Activated naive CD8-positive, alpha-beta T cell treated with anti-CD3 and anti-CD28 coated beads, Interleukin-2, amount 10 ng/mL, durations not matched to agents 7 days and 5 days (primary cell): ENCODE measurements at regions not wholly inside any gene's neighbourhood (a gene's known extent, or its start where the extent isn't known, plus 50 kb on each side); places are given as distances from the start of the nearest gene placed in this dataset.

Experiments
- ATAC-seq: fragments of 150-1000 bp; cut with Tn5 transposase; one replicate; pipeline ENCODE4 v1.10.0; 2021; ENCODE audit warnings: low read depth, moderate library complexity
- POLR2A ChIA-PET: fragments of 350-600 bp; sonication (Branson Sonifier 250); formaldehyde crosslinking; loops from one replicate; lab custom pipeline; 2021; ENCODE audit warnings: antibody characterized with exemption; lab: Charles Lee
- DNase-seq: peaks from one replicate; pipeline ENCODE4 v3.0.0; 2021
- H3K27ac Mint-ChIP-seq: one replicate; pipeline ENCODE4 v1.8.0; 2022; ENCODE audit warnings: mild to moderate bottlenecking, mixed read lengths
- H3K27me3 Mint-ChIP-seq: one replicate; pipeline ENCODE4 v1.8.0; 2022; ENCODE audit warnings: mild to moderate bottlenecking, moderate library complexity, mixed read lengths
- H3K36me3 Mint-ChIP-seq: one replicate; pipeline ENCODE4 v1.8.0; 2021; ENCODE audit warnings: mild to moderate bottlenecking, mixed read lengths
- H3K4me1 Mint-ChIP-seq: one replicate; pipeline ENCODE4 v1.8.0; 2021; ENCODE audit warnings: mixed read lengths
- H3K4me3 Mint-ChIP-seq: one replicate; pipeline ENCODE4 v1.8.0; 2022; ENCODE audit warnings: mild to moderate bottlenecking, moderate library complexity, mixed read lengths
- H3K9me3 Mint-ChIP-seq: one replicate; pipeline ENCODE4 v1.8.0; 2021; ENCODE audit warnings: mixed read lengths

- peaks cover 10% of the 10 kb centered on the region for H3K27me3 Mint-ChIP-seq
- no peak overlapping the region for H3K4me3 Mint-ChIP-seq
- POLR2A ChIA-PET = no interaction called here
- H3K27ac Mint-ChIP-seq = no peak overlapping the region
- H3K36me3 Mint-ChIP-seq = peaks cover 1% of the 10 kb centered on the region
- H3K9me3 Mint-ChIP-seq = no peaks in the 10 kb centered on the region
- no peak for DNase-seq
- no peak for ATAC-seq
- peaks cover 2% of the 10 kb centered on the region for H3K4me1 Mint-ChIP-seq
Measured at GRCh38 chr6:87926072-87926471, 121.6 kb upstream of the SPACA1 start.

DNA sequence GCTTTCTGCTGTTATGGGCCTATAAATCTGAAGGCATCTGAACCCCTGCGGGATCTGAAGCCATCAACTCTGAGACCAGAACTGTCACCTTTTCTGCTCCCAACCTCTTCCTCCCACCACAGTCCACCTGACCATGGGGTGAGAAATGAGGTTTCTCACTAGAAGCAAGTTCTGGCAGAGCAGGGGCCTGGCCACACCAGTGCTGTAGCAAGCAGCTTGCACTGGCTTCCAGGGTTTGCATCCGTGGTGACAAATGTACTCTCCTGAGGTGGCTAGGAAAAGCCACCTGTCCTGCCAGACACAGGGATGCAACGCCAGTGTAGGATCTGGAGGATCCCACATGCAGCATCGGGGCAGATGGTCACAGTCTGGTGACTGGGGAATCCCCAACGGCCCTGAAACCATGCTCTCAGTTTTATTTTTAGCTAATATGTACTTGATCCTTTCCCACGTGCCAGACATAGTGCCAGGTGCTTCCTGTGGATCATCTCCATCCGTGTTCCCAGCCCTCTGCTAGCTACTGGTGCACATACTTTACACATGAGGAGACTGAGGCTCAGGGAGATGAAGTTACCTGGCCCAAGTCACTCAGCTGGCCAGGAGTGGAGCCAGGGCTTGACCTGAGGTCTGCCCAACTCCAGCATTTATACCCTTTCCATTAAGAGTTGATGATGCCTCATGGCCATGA lies 122.1 kb upstream of the SPACA1 start:
- Mint-ChIP-seq H3K27me3 (peaks cover 15% of the 10 kb centered on the region), H3K4me1 (peaks cover 2% of the 10 kb centered on the region), H3K4me3 (no peak overlapping the region), H3K36me3 (peaks cover 1% of the 10 kb centered on the region), H3K9me3 (no peaks in the 10 kb centered on the region), H3K27ac (no peak overlapping the region)
- ATAC-seq (peak; percentile 23), DNase-seq (no peak)
- POLR2A ChIA-PET = no interaction called here

GRCh38 chr6:87923389-87924050 lies 124.1 kb upstream of the SPACA1 start:
- DNase-seq (no peak), ATAC-seq (no peak)
- Mint-ChIP-seq H3K9me3 (no peaks in the 10 kb centered on the region), H3K4me3 (no peak overlapping the region), H3K36me3 (no peaks in the 10 kb centered on the region), H3K4me1 (peaks cover 2% of the 10 kb centered on the region), H3K27ac (no peak overlapping the region), H3K27me3 (peaks cover 23% of the 10 kb centered on the region)
- POLR2A ChIA-PET = no interaction called here

DNA sequence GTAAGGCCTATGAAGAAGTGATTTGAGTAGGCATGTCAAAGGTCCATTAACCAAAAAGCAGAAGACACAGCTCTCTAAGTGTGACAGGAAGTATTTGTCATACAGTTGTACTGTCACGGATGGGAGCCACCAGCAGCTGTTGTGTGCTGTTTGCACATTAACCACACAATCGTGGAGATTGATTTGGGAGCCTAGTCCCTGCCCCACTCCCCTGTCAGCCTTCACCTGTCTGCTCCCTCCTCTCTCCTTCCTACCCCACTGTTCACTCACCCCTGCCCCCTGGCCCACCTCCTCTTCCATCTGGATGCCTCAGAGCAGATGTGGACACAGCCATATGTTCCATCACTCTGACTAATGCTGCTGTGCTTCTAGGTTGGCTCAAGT lies 124.7 kb upstream of the SPACA1 start:
- H3K27me3 Mint-ChIP-seq = peaks cover 23% of the 10 kb centered on the region
- DNase-seq = no peak
- POLR2A ChIA-PET = no interaction called here
- peak; percentile 30 for ATAC-seq
- no peaks in the 10 kb centered on the region for H3K36me3 Mint-ChIP-seq
- peaks cover 2% of the 10 kb centered on the region for H3K4me1 Mint-ChIP-seq
- H3K9me3 Mint-ChIP-seq = no peaks in the 10 kb centered on the region
- no peak overlapping the region for H3K27ac Mint-ChIP-seq
- H3K4me3 Mint-ChIP-seq = no peak overlapping the region

GRCh38 chr6:87922196-87922946 lies 125.3 kb upstream of the SPACA1 start:
- no peak for ATAC-seq
- peaks cover 2% of the 10 kb centered on the region for H3K4me1 Mint-ChIP-seq
- no peak for DNase-seq
- POLR2A ChIA-PET = no interaction called here
- H3K27ac Mint-ChIP-seq = no peak overlapping the region
- no peak overlapping the region for H3K4me3 Mint-ChIP-seq
- H3K27me3 Mint-ChIP-seq = peaks cover 24% of the 10 kb centered on the region
- no peaks in the 10 kb centered on the region for H3K36me3 Mint-ChIP-seq
- H3K9me3 Mint-ChIP-seq = no peaks in the 10 kb centered on the region

DNA sequence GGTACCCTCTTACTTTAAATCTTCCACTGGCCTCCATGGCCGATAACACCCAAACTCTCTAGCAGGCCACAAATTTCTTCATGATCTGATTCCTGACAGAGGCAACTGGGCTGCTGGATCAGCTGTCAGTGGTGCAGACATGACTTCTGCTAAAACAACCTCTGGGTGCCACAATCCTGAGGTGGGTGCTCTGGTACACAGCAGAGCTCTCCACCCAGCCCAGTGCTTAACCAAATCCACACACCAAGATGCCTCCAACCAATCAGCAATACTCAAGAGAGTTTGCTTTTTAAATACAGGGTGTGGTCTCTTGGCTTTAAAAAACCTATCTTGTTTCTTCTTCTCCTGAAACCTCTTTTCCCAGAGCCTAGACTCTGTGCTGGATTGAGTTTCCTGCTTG lies 126.6 kb upstream of the SPACA1 start:
- no peaks in the 10 kb centered on the region for H3K9me3 Mint-ChIP-seq
- ATAC-seq (no peak), DNase-seq (no peak)
- H3K36me3 Mint-ChIP-seq = no peaks in the 10 kb centered on the region
- no peak overlapping the region for H3K4me3 Mint-ChIP-seq
- peaks cover 2% of the 10 kb centered on the region for H3K4me1 Mint-ChIP-seq
- POLR2A ChIA-PET = no interaction called here
- no peak overlapping the region for H3K27ac Mint-ChIP-seq
- H3K27me3 Mint-ChIP-seq = peaks cover 27% of the 10 kb centered on the region

DNA sequence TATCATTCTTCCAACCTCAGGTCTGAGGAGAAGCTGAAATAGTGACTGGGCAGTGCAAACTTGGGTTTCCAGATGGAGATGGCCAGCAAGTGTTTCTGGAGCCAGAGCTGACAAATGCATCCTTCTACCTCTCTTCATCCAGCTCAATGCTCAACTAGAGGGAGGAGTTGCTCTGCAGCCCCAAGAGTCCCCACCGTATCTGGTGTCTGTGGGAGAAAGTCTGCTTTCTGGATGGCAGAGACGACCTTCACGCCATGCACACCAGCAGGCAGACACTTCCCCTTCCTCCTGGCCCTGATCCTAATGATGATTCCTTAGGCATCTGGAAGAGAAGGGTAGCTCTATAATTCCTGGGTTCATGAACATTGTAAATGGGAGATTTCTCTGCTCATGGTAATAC lies 127.4 kb upstream of the SPACA1 start:
- DNase-seq (no peak), ATAC-seq (no peak)
- Mint-ChIP-seq H3K36me3 (no peaks in the 10 kb centered on the region), H3K27me3 (peaks cover 27% of the 10 kb centered on the region), H3K9me3 (no peaks in the 10 kb centered on the region), H3K27ac (no peak overlapping the region), H3K4me1 (peaks cover 2% of the 10 kb centered on the region), H3K4me3 (no peak overlapping the region)
- POLR2A ChIA-PET = no interaction called here

GRCh38 chr6:87919416-87919815 lies 128.2 kb upstream of the SPACA1 start:
- peaks cover 24% of the 10 kb centered on the region for H3K27me3 Mint-ChIP-seq
- H3K36me3 Mint-ChIP-seq = no peaks in the 10 kb centered on the region
- POLR2A ChIA-PET = no interaction called here
- DNase-seq (no peak), ATAC-seq (no peak)
- no peak overlapping the region for H3K4me3 Mint-ChIP-seq
- H3K9me3 Mint-ChIP-seq = no peaks in the 10 kb centered on the region
- H3K4me1 Mint-ChIP-seq = peaks cover 5% of the 10 kb centered on the region
- H3K27ac Mint-ChIP-seq = no peak overlapping the region

DNA sequence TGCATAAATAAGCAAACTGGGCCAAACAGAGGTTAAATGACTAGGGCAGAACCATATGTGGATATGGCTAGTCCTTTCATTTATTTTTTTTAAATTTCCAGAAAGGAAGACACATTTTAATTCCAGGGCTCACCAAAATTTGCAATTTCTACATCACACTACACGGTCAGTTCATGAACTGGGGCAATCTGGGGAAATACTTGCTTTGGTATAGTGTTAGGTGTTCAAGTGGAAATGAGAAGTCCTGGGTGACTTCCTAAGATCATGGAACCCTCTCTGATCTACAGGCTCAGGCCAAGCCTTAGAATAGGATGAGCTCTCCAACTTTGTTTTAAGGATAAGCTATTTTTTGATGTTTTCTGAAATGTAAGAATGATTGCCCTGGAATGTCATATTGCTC lies 128.6 kb upstream of the SPACA1 start:
- POLR2A ChIA-PET = no interaction called here
- Mint-ChIP-seq H3K27me3 (peaks cover 25% of the 10 kb centered on the region), H3K27ac (no peak overlapping the region), H3K4me3 (no peak overlapping the region), H3K36me3 (no peaks in the 10 kb centered on the region), H3K4me1 (peaks cover 5% of the 10 kb centered on the region), H3K9me3 (no peaks in the 10 kb centered on the region)
- DNase-seq (no peak), ATAC-seq (no peak)

GRCh38 chr6:87918461-87918941 lies 129.1 kb upstream of the SPACA1 start:
- Mint-ChIP-seq H3K9me3 (no peaks in the 10 kb centered on the region), H3K36me3 (no peaks in the 10 kb centered on the region), H3K27me3 (peaks cover 26% of the 10 kb centered on the region), H3K4me1 (peaks cover 5% of the 10 kb centered on the region), H3K27ac (no peak overlapping the region), H3K4me3 (no peak overlapping the region)
- no peak for DNase-seq
- ATAC-seq = no peak
- POLR2A ChIA-PET = no interaction called here

DNA sequence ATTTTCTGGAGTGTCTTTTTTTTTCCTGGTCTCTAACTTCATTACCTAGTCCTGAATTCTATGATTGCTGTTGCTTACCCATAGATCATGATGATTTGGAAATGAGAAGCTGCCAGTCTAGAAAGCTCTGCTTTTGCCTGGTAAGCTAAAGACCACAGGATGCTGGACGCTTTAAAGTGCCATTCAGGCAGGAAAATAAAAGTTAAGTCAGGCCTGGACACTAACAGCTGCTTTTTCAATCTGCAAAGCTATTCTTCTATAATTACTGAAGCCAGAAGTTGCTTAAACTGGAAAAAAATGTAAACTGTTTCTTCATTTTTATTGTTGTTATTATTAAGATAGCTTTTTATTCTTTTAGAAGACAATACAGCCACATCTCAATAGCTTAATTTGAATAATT lies 129.8 kb upstream of the SPACA1 start:
- Mint-ChIP-seq H3K4me3 (no peak overlapping the region), H3K4me1 (peaks cover 5% of the 10 kb centered on the region), H3K9me3 (no peaks in the 10 kb centered on the region), H3K27me3 (peaks cover 26% of the 10 kb centered on the region), H3K27ac (no peak overlapping the region), H3K36me3 (no peaks in the 10 kb centered on the region)
- DNase-seq (no peak), ATAC-seq (no peak)
- POLR2A ChIA-PET = interaction anchor here (0.7 kb wide), 1 partner anchor 85 kb away, joined by 3 read pairs; no protein-coding TSS in a partner anchor

- DNase-seq = no peak
- POLR2A ChIA-PET = no interaction called here
- Mint-ChIP-seq H3K27ac (no peak overlapping the region), H3K9me3 (no peaks in the 10 kb centered on the region), H3K36me3 (no peaks in the 10 kb centered on the region), H3K27me3 (peaks cover 28% of the 10 kb centered on the region), H3K4me3 (no peak overlapping the region), H3K4me1 (peaks cover 7% of the 10 kb centered on the region)
- no peak for ATAC-seq
Measured at GRCh38 chr6:87916446-87916845, 131.2 kb upstream of the SPACA1 start.

- DNase-seq (no peak), ATAC-seq (no peak)
- POLR2A ChIA-PET = interaction anchor here (0.6 kb wide), 1 partner anchor 1116 kb away, joined by 3 read pairs; no protein-coding TSS in a partner anchor
- no peaks in the 10 kb centered on the region for H3K9me3 Mint-ChIP-seq
- peaks cover 24% of the 10 kb centered on the region for H3K27me3 Mint-ChIP-seq
- no peaks in the 10 kb centered on the region for H3K36me3 Mint-ChIP-seq
- H3K4me1 Mint-ChIP-seq = peaks cover 7% of the 10 kb centered on the region
- no peak overlapping the region for H3K4me3 Mint-ChIP-seq
- H3K27ac Mint-ChIP-seq = no peak overlapping the region
Measured at GRCh38 chr6:87914637-87915395, 132.8 kb upstream of the SPACA1 start.
